OCI-LY1 (cell line): ENCODE measurements at regions not wholly inside any gene's neighbourhood (a gene's known extent, or its start where the extent isn't known, plus 50 kb on each side); places are given as distances from the start of the nearest gene placed in this dataset.

Experiments
- EZH2 ChIP-seq: fragments of 200-600 bp; sonication (generic), shearing (Covaris generic); IDR thresholded peaks from 2 replicates; pipeline ENCODE4 v1.8.0; 2017; ENCODE audit warnings: borderline replicate concordance, mixed run types, mild to moderate bottlenecking, antibody characterized with exemption, low read length, moderate library complexity, mixed read lengths
- TF ChIP-seq, protein P1 (sequence below): fragments of 200-600 bp; sonication (generic), shearing (Covaris generic); IDR thresholded peaks from 2 replicates; pipeline ENCODE4 v1.5.1; 2017; ENCODE audit warnings: mild to moderate bottlenecking, antibody characterized with exemption, low read length, moderate library complexity, mixed read lengths

- TF ChIP-seq, protein P1, sequence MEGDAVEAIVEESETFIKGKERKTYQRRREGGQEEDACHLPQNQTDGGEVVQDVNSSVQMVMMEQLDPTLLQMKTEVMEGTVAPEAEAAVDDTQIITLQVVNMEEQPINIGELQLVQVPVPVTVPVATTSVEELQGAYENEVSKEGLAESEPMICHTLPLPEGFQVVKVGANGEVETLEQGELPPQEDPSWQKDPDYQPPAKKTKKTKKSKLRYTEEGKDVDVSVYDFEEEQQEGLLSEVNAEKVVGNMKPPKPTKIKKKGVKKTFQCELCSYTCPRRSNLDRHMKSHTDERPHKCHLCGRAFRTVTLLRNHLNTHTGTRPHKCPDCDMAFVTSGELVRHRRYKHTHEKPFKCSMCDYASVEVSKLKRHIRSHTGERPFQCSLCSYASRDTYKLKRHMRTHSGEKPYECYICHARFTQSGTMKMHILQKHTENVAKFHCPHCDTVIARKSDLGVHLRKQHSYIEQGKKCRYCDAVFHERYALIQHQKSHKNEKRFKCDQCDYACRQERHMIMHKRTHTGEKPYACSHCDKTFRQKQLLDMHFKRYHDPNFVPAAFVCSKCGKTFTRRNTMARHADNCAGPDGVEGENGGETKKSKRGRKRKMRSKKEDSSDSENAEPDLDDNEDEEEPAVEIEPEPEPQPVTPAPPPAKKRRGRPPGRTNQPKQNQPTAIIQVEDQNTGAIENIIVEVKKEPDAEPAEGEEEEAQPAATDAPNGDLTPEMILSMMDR, result no peak
- TF ChIP-seq EZH2, result no peak
Observed at GRCh38 chr4:106582103-106582502, 213.5 kb upstream of the GIMD1 start.
